IMR-90 (cell line): ENCODE measurements at regions not wholly inside any gene's neighbourhood (a gene's known extent, or its start where the extent isn't known, plus 50 kb on each side); places are given as distances from the start of the nearest gene placed in this dataset.
A peak's percentile ranks its signal among the peaks of the same experiment; 100 is the strongest.

ENCODE experiments used
- ATAC-seq: fragments of 200-7000 bp; cut with Tn5 transposase; 2 replicates; pipeline ENCODE4 v1.9.1; 2020; ENCODE audit warnings: low read depth, mild to moderate bottlenecking, moderate library complexity
- BruUV-seq: library from RNA; stranded (reverse); fragments of 400-500 nt; replicated peaks from 2 replicates; lab custom pipeline; 2021; lab: Mats Ljungman, UMichigan
- CTCF ChIA-PET: fragments of 300-600 bp; formaldehyde crosslinking; extraction: SDS; loops from one replicate; lab custom pipeline; 2021; ENCODE audit warnings: antibody characterized with exemption; lab: Yijun Ruan, JAX
- POLR2A ChIA-PET: fragments of 300-600 bp; sonication (Branson Sonifier 250); formaldehyde crosslinking; loops from one replicate; lab custom pipeline; 2022; ENCODE audit warnings: antibody characterized with exemption; ENCODE audit not compliant: unreplicated experiment; lab: Charles Lee
- DNase-seq: peaks from one replicate; pipeline ENCODE4 v3.0.0; 2013
- H2AFZ ChIP-seq: replicated peaks from 2 replicates; pipeline ENCODE3; 2013; ENCODE audit warnings: low read length, mild to moderate bottlenecking; ENCODE audit not compliant: poor library complexity
- H2AK5ac ChIP-seq: 2 replicates; pipeline ENCODE4 v1.6.1; 2013; ENCODE audit warnings: low read depth, low read length, inconsistent platforms
- H2AK9ac ChIP-seq: replicated peaks from 2 replicates; pipeline ENCODE3; 2013; ENCODE audit warnings: mild to moderate bottlenecking, low read depth, low read length, moderate library complexity; ENCODE audit not compliant: poor library complexity
- H2BK120ac ChIP-seq: 2 replicates; pipeline ENCODE4 v1.6.1; 2013; ENCODE audit warnings: low read depth, low read length, inconsistent platforms
- H2BK15ac ChIP-seq: 3 replicates; pipeline ENCODE4 v1.6.1; 2013; ENCODE audit warnings: low read depth, low read length, inconsistent platforms
- H2BK20ac ChIP-seq: 2 replicates; pipeline ENCODE4 v1.6.1; 2013; ENCODE audit warnings: low read depth, mild to moderate bottlenecking, inconsistent platforms, low read length, moderate library complexity
- H2BK5ac ChIP-seq: 2 replicates; pipeline ENCODE4 v1.6.1; 2013; ENCODE audit warnings: mild to moderate bottlenecking, low read depth, low read length, inconsistent platforms; ENCODE audit not compliant: poor library complexity, severe bottlenecking
- H3K14ac ChIP-seq: replicated peaks from 2 replicates; pipeline ENCODE4 v1.6.1; 2013; ENCODE audit warnings: low read depth, low read length, inconsistent platforms
- H3K18ac ChIP-seq: 2 replicates; pipeline ENCODE4 v1.6.1; 2013; ENCODE audit warnings: low read depth, low read length, control low read depth
- H3K23ac ChIP-seq: 2 replicates; pipeline ENCODE4 v1.6.1; 2013; ENCODE audit warnings: low read depth, low read length, inconsistent platforms
- H3K27ac ChIP-seq: 2 replicates; pipeline ENCODE4 v1.5.1; 2013; ENCODE audit warnings: mild to moderate bottlenecking, control low read depth, low read length; ENCODE audit not compliant: insufficient read depth
- H3K27me3 ChIP-seq: 2 replicates; pipeline ENCODE4 v1.6.1; 2013; ENCODE audit warnings: low read length; ENCODE audit not compliant: control insufficient read depth, insufficient read depth
- H3K36me3 ChIP-seq: 2 replicates; pipeline ENCODE4 v1.6.1; 2013; ENCODE audit warnings: low read length, mixed read lengths; ENCODE audit not compliant: control insufficient read depth, insufficient read depth
- H3K4ac ChIP-seq: 2 replicates; pipeline ENCODE4 v1.6.1; 2013; ENCODE audit warnings: low read depth, low read length, inconsistent platforms
- H3K4me1 ChIP-seq: 2 replicates; pipeline ENCODE4 v1.6.1; 2013; ENCODE audit warnings: low read length, mixed read lengths; ENCODE audit not compliant: control insufficient read depth, insufficient read depth
- H3K4me2 ChIP-seq: 2 replicates; pipeline ENCODE4 v1.6.1; 2013; ENCODE audit warnings: low read depth, mild to moderate bottlenecking, control low read depth, low read length, moderate library complexity
- H3K4me3 ChIP-seq: 2 replicates; pipeline ENCODE4 v1.5.1; 2013; ENCODE audit warnings: low read depth, mild to moderate bottlenecking, control low read depth, low read length, moderate library complexity; ENCODE audit not compliant: insufficient read depth
- H3K56ac ChIP-seq: 2 replicates; pipeline ENCODE4 v1.6.1; 2013; ENCODE audit warnings: low read length, inconsistent platforms; ENCODE audit not compliant: insufficient read depth; ENCODE audit errors: extremely low read depth
- H3K79me1 ChIP-seq, 2 experiments: 2 replicates each; pipeline ENCODE4 v1.6.1; 2013; ENCODE audit warnings: low read length in 2 of 2, inconsistent platforms in 1 of 2, low read depth in 1 of 2
- H3K9ac ChIP-seq: 2 replicates; pipeline ENCODE4 v1.6.1; 2013; ENCODE audit warnings: low read depth, low read length, control low read depth
- H3K9me1 ChIP-seq: 2 replicates; pipeline ENCODE4 v1.6.1; 2013; ENCODE audit warnings: low read length, inconsistent platforms; ENCODE audit not compliant: insufficient read depth
- H3K9me3 ChIP-seq: 2 replicates; pipeline ENCODE4 v1.6.1; 2013; ENCODE audit warnings: low read length; ENCODE audit not compliant: control insufficient read depth, insufficient read depth
- H4K20me1 ChIP-seq: 2 replicates; pipeline ENCODE4 v1.6.1; 2013; ENCODE audit warnings: low read length, inconsistent platforms; ENCODE audit not compliant: insufficient read depth
- H4K5ac ChIP-seq: 2 replicates; pipeline ENCODE4 v1.6.1; 2013; ENCODE audit warnings: mild to moderate bottlenecking, low read depth, low read length, control low read depth
- H4K8ac ChIP-seq, 2 experiments: 2 replicates each; pipeline ENCODE4 v1.6.1; 2013; ENCODE audit warnings: low read depth in 2 of 2, low read length in 2 of 2, control low read depth in 1 of 2, inconsistent platforms in 1 of 2
- H4K91ac ChIP-seq: 2 replicates; pipeline ENCODE4 v1.6.1; 2013; ENCODE audit warnings: low read depth, low read length, inconsistent platforms; ENCODE audit not compliant: insufficient read depth
- CEBPB ChIP-seq: IDR thresholded peaks from 2 replicates; pipeline ENCODE4 v1.6.1; 2012; ENCODE audit warnings: low read depth, low read length, improper control_type of control experiment
- CHD1 ChIP-seq: IDR thresholded peaks from 2 replicates; pipeline ENCODE4 v1.6.1; 2012; ENCODE audit warnings: low read depth, low read length, improper control_type of control experiment
- ELK1 ChIP-seq: fragments of 150-350 bp; IDR thresholded peaks from 2 replicates; pipeline ENCODE4 v1.6.1; 2016; ENCODE audit warnings: low read depth, mild to moderate bottlenecking, low read length, moderate library complexity, borderline replicate concordance
- FOS ChIP-seq: fragments of 150-350 bp; IDR thresholded peaks from 2 replicates; pipeline ENCODE4 v1.6.1; 2016; ENCODE audit warnings: low read depth, low read length
- MAFK ChIP-seq: IDR thresholded peaks from 2 replicates; pipeline ENCODE4 v1.6.1; 2012; ENCODE audit warnings: low read depth, low read length, improper control_type of control experiment
- MAZ ChIP-seq: IDR thresholded peaks from 2 replicates; pipeline ENCODE4 v1.6.1; 2012; ENCODE audit warnings: low read depth, mild to moderate bottlenecking, low read length, improper control_type of control experiment, moderate library complexity, borderline replicate concordance
- MXI1 ChIP-seq: IDR thresholded peaks from 2 replicates; pipeline ENCODE4 v1.6.1; 2012; ENCODE audit warnings: low read depth, mild to moderate bottlenecking, low read length, moderate library complexity, borderline replicate concordance
- NFE2L2 ChIP-seq: fragments of 150-350 bp; IDR thresholded peaks from 2 replicates; pipeline ENCODE4 v1.6.1; 2016; ENCODE audit warnings: low read depth, mild to moderate bottlenecking, low read length
- POLR2A ChIP-seq: IDR thresholded peaks from 2 replicates; pipeline ENCODE4 v1.6.1; 2012; ENCODE audit warnings: mild to moderate bottlenecking, low read depth, low read length
- RAD21 ChIP-seq: IDR thresholded peaks from 2 replicates; pipeline ENCODE4 v1.6.1; 2012; ENCODE audit warnings: low read length, improper control_type of control experiment
- RCOR1 ChIP-seq: IDR thresholded peaks from 2 replicates; pipeline ENCODE4 v1.6.1; 2012; ENCODE audit warnings: mild to moderate bottlenecking, low read length, improper control_type of control experiment; ENCODE audit not compliant: insufficient replicate concordance
- RFX5 ChIP-seq: IDR thresholded peaks from 2 replicates; pipeline ENCODE4 v1.8.0; 2012; ENCODE audit warnings: low read depth, mild to moderate bottlenecking, low read length, moderate library complexity
- SMC3 ChIP-seq: fragments of 150-350 bp; IDR thresholded peaks from 2 replicates; pipeline ENCODE4 v1.6.1; 2016; ENCODE audit warnings: low read depth, mild to moderate bottlenecking, antibody characterized with exemption, low read length, moderate library complexity
- WGBS, 2 experiments: methylation state at CpG; one replicate each; pipeline versions ENCODE4 v1.1.5 to v1.1.7; 2013; ENCODE audit warnings: missing lambda C conversion rate in 2 of 2; ENCODE audit not compliant: insufficient read length in 1 of 2; ENCODE audit errors: extremely low coverage in 2 of 2; 5-methylcytosine and 5-hydroxymethylcytosine counted together
- dilution Hi-C: fragments of 300-500 bp; cut with HindIII; formaldehyde crosslinking; loops from one replicate; pipeline ENCODE4 v1.14.3; 2018; ENCODE audit warnings: low sequenced_read_pairs; ENCODE audit not compliant: unreplicated experiment
- in situ Hi-C: fragments of 300-500 bp; cut with MboI; formaldehyde crosslinking; loops from 3 replicates; pipeline ENCODE4 v1.14.3; 2019; ENCODE audit warnings: low sequenced_read_pairs, inconsistent platforms, mixed read lengths
- intact Hi-C: fragments of 100-400 bp; cut with micrococcal nuclease; formaldehyde crosslinking; loops from 2 replicates; pipeline ENCODE4 v1.10.0; 2022
- TF ChIP-seq, protein P1 (sequence below): conservative IDR thresholded peaks from 2 replicates; pipeline ENCODE4 v1.5.1; 2012; ENCODE audit warnings: mild to moderate bottlenecking, low read depth, low read length, improper control_type of control experiment

DNA sequence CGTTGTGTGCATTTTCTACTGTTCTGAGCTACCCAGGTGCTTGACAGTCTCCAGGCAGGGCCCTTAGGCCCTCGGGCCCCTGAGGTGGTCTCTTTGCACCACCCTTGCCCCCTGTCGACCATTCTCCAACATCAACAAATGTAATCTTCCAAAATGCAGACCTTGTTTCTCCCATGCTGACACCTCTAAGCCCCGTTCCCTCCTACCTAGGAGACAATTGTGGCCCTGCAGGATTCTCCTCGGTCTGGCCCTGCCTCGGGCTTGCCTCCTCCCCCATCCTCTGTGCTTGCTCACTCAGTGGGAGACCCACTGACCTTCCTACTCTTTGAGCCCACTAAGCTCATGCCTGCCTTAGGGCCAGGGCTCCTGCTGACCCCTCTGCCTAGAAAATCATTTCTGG is 104.2 kb upstream of the TARDBP start:
- CTCF ChIA-PET: interaction anchor here (1.2 kb wide), 1 partner anchor 34 kb away, joined by 3 read pairs; no protein-coding TSS in a partner anchor
- dilution Hi-C loops (no loop called here), in situ Hi-C loops (no loop called here), intact Hi-C loops (no loop called here)
- H3K14ac ChIP-seq: no peak overlapping the region
- 43% methylated on average over 3 of the region's 6 CpGs; no CpG with 5 or more reads in 1 of the 2 experiments for WGBS, 2 experiments
- H3K27ac ChIP-seq: no peak overlapping the region
- H3K79me1 ChIP-seq: no peaks in the 10 kb centered on the region
- H4K20me1 ChIP-seq: no peaks in the 10 kb centered on the region
- H4K5ac ChIP-seq: no peak overlapping the region
- H2AK9ac ChIP-seq: no peak overlapping the region
- no peak overlapping the region for H2BK5ac ChIP-seq
- no peak overlapping the region for H4K8ac ChIP-seq
- no peak for DNase-seq
- no TSS peak for BruUV-seq
- no peak overlapping the region for H2BK120ac ChIP-seq
- H2BK20ac ChIP-seq: no peak overlapping the region
- no peaks in the 10 kb centered on the region for H3K36me3 ChIP-seq
- H3K9ac ChIP-seq: no peak overlapping the region
- H3K27me3 ChIP-seq: peaks cover 41% of the 10 kb centered on the region
- no peak overlapping the region for H2AK5ac ChIP-seq
- no peaks in the 10 kb centered on the region for H3K9me3 ChIP-seq
- ATAC-seq: no peak
- H3K56ac ChIP-seq: no peak overlapping the region
- H3K4ac ChIP-seq: no peak overlapping the region
- H2BK15ac ChIP-seq: no peak overlapping the region
- no peak overlapping the region for H3K18ac ChIP-seq
- no peaks in the 10 kb centered on the region for H3K9me1 ChIP-seq
- TF ChIP-seq CEBPB: no peak
- TF ChIP-seq NFE2L2: no peak
- TF ChIP-seq MAZ: no peak
- TF ChIP-seq, protein P1, sequence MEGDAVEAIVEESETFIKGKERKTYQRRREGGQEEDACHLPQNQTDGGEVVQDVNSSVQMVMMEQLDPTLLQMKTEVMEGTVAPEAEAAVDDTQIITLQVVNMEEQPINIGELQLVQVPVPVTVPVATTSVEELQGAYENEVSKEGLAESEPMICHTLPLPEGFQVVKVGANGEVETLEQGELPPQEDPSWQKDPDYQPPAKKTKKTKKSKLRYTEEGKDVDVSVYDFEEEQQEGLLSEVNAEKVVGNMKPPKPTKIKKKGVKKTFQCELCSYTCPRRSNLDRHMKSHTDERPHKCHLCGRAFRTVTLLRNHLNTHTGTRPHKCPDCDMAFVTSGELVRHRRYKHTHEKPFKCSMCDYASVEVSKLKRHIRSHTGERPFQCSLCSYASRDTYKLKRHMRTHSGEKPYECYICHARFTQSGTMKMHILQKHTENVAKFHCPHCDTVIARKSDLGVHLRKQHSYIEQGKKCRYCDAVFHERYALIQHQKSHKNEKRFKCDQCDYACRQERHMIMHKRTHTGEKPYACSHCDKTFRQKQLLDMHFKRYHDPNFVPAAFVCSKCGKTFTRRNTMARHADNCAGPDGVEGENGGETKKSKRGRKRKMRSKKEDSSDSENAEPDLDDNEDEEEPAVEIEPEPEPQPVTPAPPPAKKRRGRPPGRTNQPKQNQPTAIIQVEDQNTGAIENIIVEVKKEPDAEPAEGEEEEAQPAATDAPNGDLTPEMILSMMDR: no peak
- no peak for TF ChIP-seq MAFK
- no peak for TF ChIP-seq SMC3
- TF ChIP-seq RAD21: no peak
- TF ChIP-seq RFX5: no peak
- no peak for TF ChIP-seq CHD1
- TF ChIP-seq ELK1: no peak
- no peak for TF ChIP-seq RCOR1
- no peak for TF ChIP-seq FOS
- no peak for TF ChIP-seq POLR2A
- TF ChIP-seq MXI1: no peak
- no peak overlapping the region for H3K4me2 ChIP-seq
- H2AFZ ChIP-seq: peak overlapping the region; percentile 18
- H4K91ac ChIP-seq: no peak overlapping the region
- no peak overlapping the region for H3K4me3 ChIP-seq
- no peaks in the 10 kb centered on the region for H3K4me1 ChIP-seq
- no peak overlapping the region for H3K23ac ChIP-seq
- POLR2A ChIA-PET: no interaction called here
